H1 (cell line): ENCODE measurements at regions not wholly inside any gene's neighbourhood (a gene's known extent, or its start where the extent isn't known, plus 50 kb on each side); places are given as distances from the start of the nearest gene placed in this dataset.

Source experiments
- BACH1 ChIP-seq: IDR thresholded peaks from 2 replicates; pipeline ENCODE4 v1.6.1; 2012; ENCODE audit warnings: low read length, improper control_type of control experiment
- BCL11A ChIP-seq, 2 experiments: IDR thresholded peaks; one replicate each; pipeline ENCODE4 v1.6.1; 2011; ENCODE audit warnings: low read depth in 2 of 2, low read length in 2 of 2, mild to moderate bottlenecking in 2 of 2
- CEBPB ChIP-seq: IDR thresholded peaks from 2 replicates; pipeline ENCODE4 v1.6.1; 2012; ENCODE audit warnings: low read depth, low read length
- CHD1 ChIP-seq: IDR thresholded peaks from 2 replicates; pipeline ENCODE4 v1.6.1; 2012; ENCODE audit warnings: low read depth, low read length, improper control_type of control experiment
- CTCF ChIP-seq, 3 experiments: IDR thresholded peaks; 1 replicate in 2 of 3; 2 replicates in 1 of 3; pipeline versions ENCODE4 v1.5.1 to v1.6.1; 2011; ENCODE audit warnings: low read length in 3 of 3, mild to moderate bottlenecking in 3 of 3, inconsistent platforms in 2 of 3, low read depth in 1 of 3, moderate library complexity in 1 of 3; ENCODE audit not compliant: insufficient read depth in 1 of 3; ENCODE audit errors: control extremely low read depth in 1 of 3
- E2F6 ChIP-seq: IDR thresholded peaks from 2 replicates; pipeline ENCODE4 v1.6.1; 2012; ENCODE audit warnings: inconsistent platforms
- EGR1 ChIP-seq: IDR thresholded peaks from 2 replicates; pipeline ENCODE4 v1.6.1; 2011; ENCODE audit warnings: low read depth, low read length, borderline replicate concordance
- POLR2A ChIP-seq, 2 experiments: IDR thresholded peaks; 1 replicate in 1 of 2; 2 replicates in 1 of 2; pipeline ENCODE4 v1.6.1; 2011; ENCODE audit warnings: low read depth in 2 of 2, low read length in 2 of 2, mild to moderate bottlenecking in 2 of 2; ENCODE audit errors: control extremely low read depth in 1 of 2
- POLR2AphosphoS5 ChIP-seq: IDR thresholded peaks from 2 replicates; pipeline ENCODE4 v1.6.1; 2011; ENCODE audit warnings: low read depth, low read length
- TCF12 ChIP-seq: IDR thresholded peaks from 2 replicates; pipeline ENCODE4 v1.6.1; 2011; ENCODE audit warnings: low read depth, mild to moderate bottlenecking, low read length
- TEAD4 ChIP-seq: IDR thresholded peaks from 2 replicates; pipeline ENCODE4 v1.6.1; 2012; ENCODE audit warnings: low read depth, low read length, inconsistent platforms, mixed read lengths
- YY1 ChIP-seq: IDR thresholded peaks from 2 replicates; pipeline ENCODE4 v1.6.1; 2011; ENCODE audit warnings: low read depth, mild to moderate bottlenecking, low read length

GRCh38 chr13:111518161-111518792, 197.8 kb downstream of the TEX29 start (continued):
- peak in 1 of 3 experiments; percentile 53; a peak in 1 of 4 replicates for TF ChIP-seq CTCF (IDR thresholded peaks at IDR 0.05; ENCODE audit: control extremely low read depth in 1 of 3, insufficient read depth in 1 of 3, low read depth in 1 of 3, low read length in 3 of 3)
- no peak for TF ChIP-seq BCL11A (IDR thresholded peaks at IDR 0.05; ENCODE audit: low read depth in 2 of 2, low read length in 2 of 2)
- TF ChIP-seq CEBPB: no peak
- no peak for TF ChIP-seq TCF12
- TF ChIP-seq CHD1: no peak
- TF ChIP-seq POLR2AphosphoS5: no peak
- TF ChIP-seq TEAD4: no peak
- no peak for TF ChIP-seq BACH1
- no peak for TF ChIP-seq EGR1
- peak; percentile 47 for TF ChIP-seq E2F6
- no peak for TF ChIP-seq POLR2A (IDR thresholded peaks at IDR 0.05; ENCODE audit: control extremely low read depth in 1 of 2, low read depth in 2 of 2, low read length in 2 of 2)
- no peak for TF ChIP-seq YY1
